MM.1S (cell line): ENCODE measurements at regions not wholly inside any gene's neighbourhood (a gene's known extent, or its start where the extent isn't known, plus 50 kb on each side); places are given as distances from the start of the nearest gene placed in this dataset.

Experiments
- DNase-seq: peaks from one replicate; pipeline ENCODE4 v3.0.0-alpha.2; 2015
- H2AFZ ChIP-seq: fragments of 300-600 bp; sonication (generic); 2 replicates; pipeline ENCODE4 v1.6.0; 2016; ENCODE audit warnings: antibody characterized with exemption, low read length
- H3F3A ChIP-seq: fragments of 300-600 bp; sonication (generic); 2 replicates; pipeline ENCODE4 v1.6.1; 2016; ENCODE audit warnings: mild to moderate bottlenecking, antibody characterized with exemption, low read length, moderate library complexity, mixed read lengths; ENCODE audit not compliant: insufficient read depth
- H3K27ac ChIP-seq: fragments of 300-600 bp; sonication (generic); 2 replicates; pipeline ENCODE4 v1.5.1; 2016; ENCODE audit warnings: mild to moderate bottlenecking, low read length
- H3K27me3 ChIP-seq: fragments of 300-600 bp; sonication (generic); replicated peaks from 2 replicates; pipeline ENCODE4 v1.6.0; 2016; ENCODE audit warnings: low read length; ENCODE audit not compliant: insufficient read depth
- H3K36me3 ChIP-seq: fragments of 300-600 bp; sonication (generic); replicated peaks from 2 replicates; pipeline ENCODE4 v1.6.1; 2016; ENCODE audit warnings: mild to moderate bottlenecking, low read length, mixed read lengths; ENCODE audit not compliant: insufficient read depth
- H3K4me1 ChIP-seq: fragments of 300-600 bp; sonication (generic); 2 replicates; pipeline ENCODE4 v1.6.1; 2016; ENCODE audit warnings: low read length, mixed read lengths
- H3K4me2 ChIP-seq: fragments of 300-600 bp; sonication (generic); 2 replicates; pipeline ENCODE4 v1.6.0; 2016; ENCODE audit warnings: low read depth, low read length
- H3K4me3 ChIP-seq: fragments of 300-600 bp; sonication (generic); 2 replicates; pipeline ENCODE4 v1.5.1; 2016; ENCODE audit warnings: low read length, mixed read lengths
- H3K79me2 ChIP-seq: fragments of 300-600 bp; sonication (generic); 2 replicates; pipeline ENCODE4 v1.6.1; 2016; ENCODE audit warnings: mixed run types, low read length, mixed read lengths
- H3K9ac ChIP-seq: fragments of 300-600 bp; sonication (generic); 2 replicates; pipeline ENCODE4 v1.6.1; 2016; ENCODE audit warnings: low read length, mixed read lengths
- H3K9me2 ChIP-seq: fragments of 300-600 bp; sonication (generic); replicated peaks from 2 replicates; pipeline ENCODE4 v1.6.1; 2016; ENCODE audit warnings: mild to moderate bottlenecking, low read length, mixed read lengths; ENCODE audit not compliant: insufficient read depth
- H3K9me3 ChIP-seq: fragments of 300-600 bp; sonication (generic); replicated peaks from 2 replicates; pipeline ENCODE4 v1.6.1; 2016; ENCODE audit warnings: mild to moderate bottlenecking, low read length, mixed read lengths; ENCODE audit not compliant: insufficient read depth
- H4K20me1 ChIP-seq: fragments of 300-600 bp; sonication (generic); 2 replicates; pipeline ENCODE4 v1.6.1; 2016; ENCODE audit warnings: mild to moderate bottlenecking, low read length, moderate library complexity, mixed read lengths; ENCODE audit not compliant: insufficient read depth
- EZH2 ChIP-seq: fragments of 300-600 bp; sonication (generic); optimal IDR thresholded peaks from 2 replicates; pipeline ENCODE3; 2017; ENCODE audit warnings: low read depth, mild to moderate bottlenecking, antibody characterized with exemption, low read length, mixed read lengths
- EZH2phosphoT487 ChIP-seq: fragments of 300-600 bp; sonication (generic); IDR thresholded peaks from 2 replicates; pipeline ENCODE4 v1.6.1; 2018; ENCODE audit warnings: antibody characterized with exemption, low read length
- TF ChIP-seq, protein P1 (sequence below): fragments of 300-600 bp; sonication (generic); IDR thresholded peaks from 2 replicates; pipeline ENCODE4 v1.5.1; 2016; ENCODE audit warnings: antibody characterized with exemption, low read length, mixed read lengths

DNA sequence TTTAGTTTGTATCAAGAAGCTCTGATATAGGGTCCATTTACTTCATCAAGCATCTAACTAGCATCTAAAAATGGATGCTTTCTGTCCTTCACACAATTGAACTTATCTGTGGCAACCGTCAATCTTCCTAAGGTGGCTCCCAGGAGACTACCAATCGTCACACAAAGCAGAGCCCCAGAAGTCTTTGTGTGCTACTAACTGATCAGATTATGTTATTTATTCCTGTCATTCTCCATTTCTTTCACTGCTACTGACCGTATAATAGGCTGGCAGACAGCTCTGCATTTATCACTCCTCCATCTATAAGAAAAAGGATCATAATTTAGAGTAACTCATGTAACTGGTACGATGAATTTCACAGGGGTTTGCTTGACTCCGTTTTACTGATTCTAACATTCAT lies 585.0 kb upstream of the NXPH2 start:
- DNase-seq, result no peak
- Histone ChIP-seq H3K4me2 (no peak overlapping the region), H3K36me3 (no peaks in the 10 kb centered on the region), H3K27ac (no peak overlapping the region), H3K9me2 (no peaks in the 10 kb centered on the region), H3K27me3 (no peaks in the 10 kb centered on the region), H3K79me2 (no peaks in the 10 kb centered on the region), H3K9me3 (no peaks in the 10 kb centered on the region), H4K20me1 (no peaks in the 10 kb centered on the region), H3F3A (no peaks in the 10 kb centered on the region), H2AFZ (no peak overlapping the region), H3K4me1 (no peaks in the 10 kb centered on the region), H3K9ac (no peak overlapping the region), H3K4me3 (no peak overlapping the region)
- TF ChIP-seq, protein P1, sequence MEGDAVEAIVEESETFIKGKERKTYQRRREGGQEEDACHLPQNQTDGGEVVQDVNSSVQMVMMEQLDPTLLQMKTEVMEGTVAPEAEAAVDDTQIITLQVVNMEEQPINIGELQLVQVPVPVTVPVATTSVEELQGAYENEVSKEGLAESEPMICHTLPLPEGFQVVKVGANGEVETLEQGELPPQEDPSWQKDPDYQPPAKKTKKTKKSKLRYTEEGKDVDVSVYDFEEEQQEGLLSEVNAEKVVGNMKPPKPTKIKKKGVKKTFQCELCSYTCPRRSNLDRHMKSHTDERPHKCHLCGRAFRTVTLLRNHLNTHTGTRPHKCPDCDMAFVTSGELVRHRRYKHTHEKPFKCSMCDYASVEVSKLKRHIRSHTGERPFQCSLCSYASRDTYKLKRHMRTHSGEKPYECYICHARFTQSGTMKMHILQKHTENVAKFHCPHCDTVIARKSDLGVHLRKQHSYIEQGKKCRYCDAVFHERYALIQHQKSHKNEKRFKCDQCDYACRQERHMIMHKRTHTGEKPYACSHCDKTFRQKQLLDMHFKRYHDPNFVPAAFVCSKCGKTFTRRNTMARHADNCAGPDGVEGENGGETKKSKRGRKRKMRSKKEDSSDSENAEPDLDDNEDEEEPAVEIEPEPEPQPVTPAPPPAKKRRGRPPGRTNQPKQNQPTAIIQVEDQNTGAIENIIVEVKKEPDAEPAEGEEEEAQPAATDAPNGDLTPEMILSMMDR, result no peak
- TF ChIP-seq EZH2, result no peak
- no peak for TF ChIP-seq EZH2phosphoT487

DNA sequence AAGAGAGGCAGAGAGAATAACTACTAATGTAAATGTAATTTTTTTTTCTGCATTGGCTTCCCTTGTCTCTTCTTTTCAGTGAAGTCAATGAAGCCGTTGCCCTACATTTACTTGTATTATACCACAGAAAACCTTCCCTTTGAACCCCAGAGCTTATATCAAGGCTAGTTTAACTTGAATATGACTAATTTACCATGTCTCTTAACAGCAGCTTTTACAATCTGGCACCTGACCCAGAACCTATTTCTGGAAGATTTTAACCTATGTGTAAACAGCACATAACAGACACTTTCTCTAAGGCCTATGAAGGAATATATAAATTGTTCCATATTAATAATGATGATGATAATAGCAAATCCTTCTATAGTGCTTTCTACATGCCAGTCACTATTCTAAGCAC lies 580.5 kb upstream of the NXPH2 start:
- no peaks in the 10 kb centered on the region for H4K20me1 ChIP-seq
- H2AFZ ChIP-seq, result no peak overlapping the region
- no peaks in the 10 kb centered on the region for H3F3A ChIP-seq
- H3K79me2 ChIP-seq, result no peaks in the 10 kb centered on the region
- no peaks in the 10 kb centered on the region for H3K36me3 ChIP-seq
- no peak for DNase-seq
- no peak overlapping the region for H3K9ac ChIP-seq
- H3K4me3 ChIP-seq, result no peak overlapping the region
- H3K9me2 ChIP-seq, result no peaks in the 10 kb centered on the region
- no peak overlapping the region for H3K4me2 ChIP-seq
- TF ChIP-seq EZH2 (no peak), EZH2phosphoT487 (no peak)
- TF ChIP-seq, protein P1, result no peak
- H3K27ac ChIP-seq, result no peak overlapping the region
- H3K4me1 ChIP-seq, result no peaks in the 10 kb centered on the region
- no peaks in the 10 kb centered on the region for H3K9me3 ChIP-seq
- no peaks in the 10 kb centered on the region for H3K27me3 ChIP-seq

DNA sequence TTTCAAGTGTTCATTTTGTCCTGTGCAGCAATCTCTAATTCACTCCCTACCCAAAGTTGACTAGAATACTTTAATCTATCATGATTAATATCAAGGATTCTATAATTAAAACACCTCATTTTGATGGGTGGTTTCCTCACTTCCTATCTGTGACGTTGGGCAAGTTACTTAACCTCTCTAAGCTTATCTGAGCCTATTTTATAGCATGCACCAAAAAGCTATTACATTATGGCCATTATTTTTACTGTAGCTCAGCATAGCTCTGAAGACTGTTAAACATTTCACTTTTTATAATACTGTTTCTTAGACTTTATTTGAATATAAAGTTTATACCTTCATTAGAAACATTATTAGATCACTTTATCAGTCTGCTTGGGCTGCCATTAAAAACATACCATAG lies 579.6 kb upstream of the NXPH2 start:
- no peak for TF ChIP-seq EZH2phosphoT487
- no peak for TF ChIP-seq EZH2
- TF ChIP-seq, protein P1, result no peak
- Histone ChIP-seq H2AFZ (no peak overlapping the region), H3K4me1 (no peaks in the 10 kb centered on the region), H3K27me3 (no peaks in the 10 kb centered on the region), H4K20me1 (no peaks in the 10 kb centered on the region), H3K27ac (no peak overlapping the region), H3F3A (no peaks in the 10 kb centered on the region), H3K4me3 (no peak overlapping the region), H3K79me2 (no peaks in the 10 kb centered on the region), H3K9me2 (no peaks in the 10 kb centered on the region), H3K9me3 (no peaks in the 10 kb centered on the region), H3K9ac (no peak overlapping the region), H3K36me3 (no peaks in the 10 kb centered on the region), H3K4me2 (no peak overlapping the region)
- DNase-seq, result no peak
